ENCODE measurements at regions not wholly inside any gene's neighbourhood (a gene's known extent, or its start where the extent isn't known, plus 50 kb on each side); places are given as distances from the start of the nearest gene placed in this dataset.

DNA sequence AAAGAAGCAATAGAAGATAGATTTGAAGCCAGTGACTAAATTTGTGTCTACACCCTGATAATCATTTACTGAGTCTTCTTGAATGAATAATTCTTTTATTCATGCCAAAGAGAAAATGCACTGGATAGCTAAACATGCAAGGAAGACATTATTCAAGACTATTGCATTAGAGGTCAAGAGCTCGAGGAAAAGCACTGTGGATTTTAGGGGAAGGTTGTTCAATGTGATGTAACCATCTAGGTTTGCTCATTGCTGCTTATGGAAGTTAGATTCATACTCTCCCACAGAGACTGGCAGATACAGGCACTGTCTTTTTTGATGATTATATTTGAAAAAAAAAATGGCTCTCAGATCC, 682.1 kb downstream of the KCNA4 start:
- ChIA-PET CTCF (interaction anchor here (1.0 to 2.6 kb wide), 9 partner anchors 9 to 1639 kb away, joined by 3 to 14 read pairs (median 4); partner anchors contain the start of gene BDNF), POLR2A (no interaction called here), RAD21 (ENCODE audit: low non-redundant PET in 1 of 2, low total read pairs in 2 of 2, uncharacterized antibody in 2 of 2, unreplicated experiment in 2 of 2) (interaction anchor here in 1 of 2 experiments (1.3 kb wide), 1 partner anchor 175 kb away, joined by 3 read pairs; no protein-coding TSS in a partner anchor)
- DNase-seq (ENCODE audit: low read depth, low spot score) (no peak), ATAC-seq (no peak)
- H3K27me3 ChIP-seq (ENCODE audit: insufficient read depth, low read length) = no peaks in the 10 kb centered on the region
- H3K36me3 ChIP-seq (ENCODE audit: control insufficient read depth in 1 of 2, insufficient read depth in 2 of 2, low read length in 2 of 2) = no peaks in the 10 kb centered on the region
- H3K9me3 ChIP-seq (ENCODE audit: control insufficient read depth in 1 of 2, insufficient read depth in 1 of 2, low read depth in 1 of 2, low read length in 2 of 2) = no peaks in the 10 kb centered on the region
- no peaks in the 10 kb centered on the region for H4K20me1 ChIP-seq (ENCODE audit: insufficient read depth)
- H3K27ac ChIP-seq (ENCODE audit: low read depth, low read length) = no peak overlapping the region
- no TSS peak for BruUV-seq (replicated peaks)
- H3K9me2 ChIP-seq (ENCODE audit: insufficient read depth) = no peaks in the 10 kb centered on the region
- no peak overlapping the region for H3K4me3 ChIP-seq (replicated peaks in 1 of 2; ENCODE audit: low read depth in 1 of 2, low read length in 2 of 2)
- intact Hi-C loops (cut with micrococcal nuclease) = loop anchor here (5.0 to 10.0 kb wide), 2 partner anchors 800 to 1827 kb away; partner anchors contain the start of gene LIN7C
- TF ChIP-seq, protein P1, sequence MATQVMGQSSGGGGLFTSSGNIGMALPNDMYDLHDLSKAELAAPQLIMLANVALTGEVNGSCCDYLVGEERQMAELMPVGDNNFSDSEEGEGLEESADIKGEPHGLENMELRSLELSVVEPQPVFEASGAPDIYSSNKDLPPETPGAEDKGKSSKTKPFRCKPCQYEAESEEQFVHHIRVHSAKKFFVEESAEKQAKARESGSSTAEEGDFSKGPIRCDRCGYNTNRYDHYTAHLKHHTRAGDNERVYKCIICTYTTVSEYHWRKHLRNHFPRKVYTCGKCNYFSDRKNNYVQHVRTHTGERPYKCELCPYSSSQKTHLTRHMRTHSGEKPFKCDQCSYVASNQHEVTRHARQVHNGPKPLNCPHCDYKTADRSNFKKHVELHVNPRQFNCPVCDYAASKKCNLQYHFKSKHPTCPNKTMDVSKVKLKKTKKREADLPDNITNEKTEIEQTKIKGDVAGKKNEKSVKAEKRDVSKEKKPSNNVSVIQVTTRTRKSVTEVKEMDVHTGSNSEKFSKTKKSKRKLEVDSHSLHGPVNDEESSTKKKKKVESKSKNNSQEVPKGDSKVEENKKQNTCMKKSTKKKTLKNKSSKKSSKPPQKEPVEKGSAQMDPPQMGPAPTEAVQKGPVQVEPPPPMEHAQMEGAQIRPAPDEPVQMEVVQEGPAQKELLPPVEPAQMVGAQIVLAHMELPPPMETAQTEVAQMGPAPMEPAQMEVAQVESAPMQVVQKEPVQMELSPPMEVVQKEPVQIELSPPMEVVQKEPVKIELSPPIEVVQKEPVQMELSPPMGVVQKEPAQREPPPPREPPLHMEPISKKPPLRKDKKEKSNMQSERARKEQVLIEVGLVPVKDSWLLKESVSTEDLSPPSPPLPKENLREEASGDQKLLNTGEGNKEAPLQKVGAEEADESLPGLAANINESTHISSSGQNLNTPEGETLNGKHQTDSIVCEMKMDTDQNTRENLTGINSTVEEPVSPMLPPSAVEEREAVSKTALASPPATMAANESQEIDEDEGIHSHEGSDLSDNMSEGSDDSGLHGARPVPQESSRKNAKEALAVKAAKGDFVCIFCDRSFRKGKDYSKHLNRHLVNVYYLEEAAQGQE (IDR thresholded peaks at IDR 0.05; ENCODE audit: low read depth) = no peak
- TF ChIP-seq ZNF274 (IDR thresholded peaks at IDR 0.05; ENCODE audit: low read depth, low read length) (no peak), RAD21 (IDR thresholded peaks at IDR 0.05; ENCODE audit: low read depth) (no peak), YY1 (IDR thresholded peaks at IDR 0.05; ENCODE audit: extremely low read depth, insufficient replicate concordance, low read depth, low read length) (no peak), TCF7L2 (IDR thresholded peaks at IDR 0.05; ENCODE audit: borderline replicate concordance, extremely low read depth, insufficient read depth, insufficient read length) (no peak), ELF1 (IDR thresholded peaks at IDR 0.05; ENCODE audit: borderline replicate concordance, low read depth) (no peak), SRF (IDR thresholded peaks at IDR 0.05; ENCODE audit: low read depth) (no peak), CBX3 (IDR thresholded peaks at IDR 0.05; ENCODE audit: low read depth) (no peak), POLR2A (IDR thresholded peaks at IDR 0.05; ENCODE audit: borderline replicate concordance, extremely low read depth, insufficient read depth, insufficient read length) (no peak), ZFX (IDR thresholded peaks at IDR 0.05) (no peak)
- no peak overlapping the region for H3K9ac ChIP-seq (ENCODE audit: low read length)
- no peaks in the 10 kb centered on the region for H3K4me1 ChIP-seq (ENCODE audit: control insufficient read depth in 1 of 2, insufficient read depth in 2 of 2, low read length in 2 of 2)
- H2AFZ ChIP-seq (ENCODE audit: low read depth, low read length, poor library complexity, severe bottlenecking) = no peak overlapping the region
- no peaks in the 10 kb centered on the region for H3K79me2 ChIP-seq (ENCODE audit: insufficient read depth, low read length)
- no peak overlapping the region for H3K4me2 ChIP-seq (ENCODE audit: low read length)
